HG03565 (cell line): ENCODE measurements at regions not wholly inside any gene's neighbourhood (a gene's known extent, or its start where the extent isn't known, plus 50 kb on each side); places are given as distances from the start of the nearest gene placed in this dataset.

Experiments used
- ATAC-seq: cut with Tn5 transposase; IDR thresholded peaks from one replicate; pipeline ENCODE4 v1.9.1; 2021; ENCODE audit warnings: mild to moderate bottlenecking, moderate library complexity; ENCODE audit not compliant: unreplicated experiment

DNA sequence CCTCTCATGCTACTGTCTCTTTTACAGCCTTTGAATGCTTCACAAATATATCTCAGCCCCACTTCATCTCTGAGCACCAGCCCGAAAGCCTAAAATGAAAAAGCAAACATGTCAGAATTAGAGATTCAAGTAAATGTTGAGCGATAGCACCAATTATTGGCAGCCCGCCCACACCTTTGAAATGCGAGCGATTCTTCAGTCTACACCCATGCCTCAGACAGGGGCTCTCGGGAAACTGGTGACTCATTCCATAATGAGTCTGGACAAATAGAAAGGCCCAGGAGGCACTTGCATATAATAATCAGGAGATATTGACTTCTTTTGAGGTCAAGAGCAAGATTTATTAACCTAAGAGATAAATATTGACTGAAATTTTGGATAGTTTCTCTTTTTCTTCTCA, 487.3 kb upstream of the PTBP2 start:
- no peak for ATAC-seq

DNA sequence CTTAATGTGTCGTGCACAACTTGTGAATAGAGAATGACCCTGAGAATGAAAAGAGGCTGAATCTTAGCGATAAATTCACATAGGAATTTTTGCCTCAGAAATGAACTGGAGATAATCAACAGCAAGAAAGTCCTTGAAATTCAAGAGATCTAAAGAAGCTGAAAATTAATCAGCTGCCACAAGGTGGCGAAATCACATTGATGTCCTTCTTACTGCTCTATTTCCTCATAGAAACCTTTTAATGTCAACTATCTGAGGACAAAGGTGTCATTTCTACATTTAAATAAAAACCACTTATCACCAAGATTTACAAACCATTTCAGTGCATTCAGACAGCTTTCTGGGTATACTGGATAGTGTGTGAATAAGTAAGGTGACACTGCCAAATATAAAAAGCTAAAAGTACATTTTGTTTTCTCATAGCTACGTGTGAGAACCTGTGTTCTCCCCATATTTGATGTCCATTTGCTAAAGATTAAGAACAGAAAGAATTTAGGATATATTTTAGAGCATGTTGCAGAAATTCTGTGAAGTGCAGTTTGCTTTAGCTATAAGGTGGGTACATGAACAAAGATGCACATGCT, 485.3 kb upstream of the PTBP2 start:
- ATAC-seq, result peak; percentile 69

DNA sequence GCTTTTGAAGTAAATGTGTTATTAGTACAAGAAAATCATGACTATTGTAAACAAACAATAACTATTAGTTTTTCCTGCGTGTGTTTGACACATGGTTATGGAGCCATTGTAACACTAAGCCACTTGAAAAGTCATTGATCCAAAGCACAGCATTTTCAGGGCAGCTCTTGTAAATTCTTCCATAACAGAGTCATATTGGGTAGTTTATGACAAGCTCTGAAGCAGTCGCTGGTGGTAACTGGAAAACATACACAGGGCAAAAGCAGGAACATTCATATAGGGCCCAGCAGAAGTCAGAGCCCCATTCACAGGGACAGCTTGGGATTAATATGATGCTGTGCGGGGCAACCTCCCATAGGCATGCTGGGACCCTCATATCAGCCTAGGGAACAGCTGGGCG, 483.2 kb upstream of the PTBP2 start:
- no peak for ATAC-seq

DNA sequence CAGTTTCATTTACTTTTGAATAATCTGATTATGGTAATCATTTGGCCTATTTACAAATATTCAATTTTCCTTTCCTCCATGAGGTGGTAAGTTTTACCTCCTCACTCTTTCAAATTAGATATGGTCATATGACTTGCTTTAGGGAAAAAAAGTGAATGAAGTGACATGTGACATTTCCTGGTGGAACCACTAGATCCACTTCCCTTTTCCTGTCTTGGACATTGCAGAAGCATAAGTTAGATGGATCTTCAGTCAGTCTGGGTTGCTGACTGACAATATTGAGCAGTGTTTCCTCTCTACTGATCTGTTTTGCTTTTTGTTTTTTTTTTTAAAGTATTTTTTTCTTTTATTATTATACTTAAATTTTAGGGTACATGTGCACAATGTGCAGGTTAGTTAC, 481.1 kb upstream of the PTBP2 start:
- ATAC-seq, result no peak

DNA sequence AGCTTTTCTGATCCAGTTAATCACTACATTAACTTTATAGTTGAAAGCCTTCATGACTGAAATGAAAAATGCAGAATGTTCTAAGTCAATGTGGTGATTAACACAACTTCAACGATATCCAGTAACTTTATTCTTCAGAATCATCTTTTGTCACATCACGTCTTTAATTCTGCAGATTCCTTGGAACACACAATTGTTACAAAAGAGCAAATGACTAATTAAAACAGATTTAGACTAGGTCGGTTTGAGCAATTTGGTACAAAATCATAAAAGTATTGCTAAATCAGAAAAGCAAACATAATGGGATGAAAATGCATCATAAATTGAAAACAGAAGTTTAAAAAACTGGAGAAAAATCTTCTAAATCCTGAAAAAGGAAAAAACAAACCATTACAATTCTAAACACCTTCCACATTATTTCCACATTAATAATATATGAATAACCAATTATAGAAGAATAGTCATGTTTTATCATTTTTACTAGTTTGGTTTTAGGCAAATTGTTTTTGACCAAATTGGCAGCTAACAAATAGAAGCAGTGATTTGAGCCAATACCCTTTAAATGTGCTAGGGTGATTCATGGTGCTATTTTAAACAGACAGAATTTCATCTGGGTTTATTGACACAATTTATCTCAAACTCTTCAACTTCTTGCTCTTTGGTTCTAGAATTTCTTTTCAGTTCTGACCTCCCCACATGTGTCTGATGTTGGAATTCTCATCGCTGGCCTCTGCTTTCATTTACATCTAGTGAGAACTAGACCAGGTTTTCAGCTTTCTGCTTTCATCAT, 468.1 kb upstream of the PTBP2 start:
- ATAC-seq, result no peak

DNA sequence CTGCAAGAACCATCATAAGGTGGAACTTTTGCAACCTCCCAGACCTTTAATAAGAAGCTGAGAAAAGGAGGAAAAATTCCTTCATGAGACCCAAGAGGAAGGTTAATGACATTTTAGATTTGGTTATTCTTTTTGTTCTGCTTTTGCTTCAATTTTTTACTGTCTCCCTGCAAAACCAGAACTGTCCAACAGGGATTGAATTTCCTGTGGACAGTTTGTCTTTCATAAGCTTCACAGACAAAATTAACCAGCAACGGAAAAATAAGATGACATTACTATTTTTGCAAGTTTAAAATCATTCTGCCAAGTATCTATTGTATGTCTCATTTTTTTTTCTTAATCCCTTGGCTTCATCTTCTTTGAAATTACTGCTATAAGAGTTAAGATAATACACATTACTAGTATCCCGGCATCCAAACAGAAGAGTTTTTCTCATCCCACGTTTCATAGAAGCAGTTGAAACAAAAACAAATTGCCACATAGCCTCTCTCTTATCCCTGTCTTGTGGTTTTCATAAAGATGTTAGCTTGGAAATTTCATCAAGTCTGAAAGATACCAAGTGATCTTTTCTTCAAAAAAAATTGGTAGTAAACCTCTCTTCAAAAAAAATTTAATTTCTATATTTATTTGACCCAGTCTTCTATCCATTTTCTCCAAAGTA, 465.3 kb upstream of the PTBP2 start:
- ATAC-seq, result no peak

DNA sequence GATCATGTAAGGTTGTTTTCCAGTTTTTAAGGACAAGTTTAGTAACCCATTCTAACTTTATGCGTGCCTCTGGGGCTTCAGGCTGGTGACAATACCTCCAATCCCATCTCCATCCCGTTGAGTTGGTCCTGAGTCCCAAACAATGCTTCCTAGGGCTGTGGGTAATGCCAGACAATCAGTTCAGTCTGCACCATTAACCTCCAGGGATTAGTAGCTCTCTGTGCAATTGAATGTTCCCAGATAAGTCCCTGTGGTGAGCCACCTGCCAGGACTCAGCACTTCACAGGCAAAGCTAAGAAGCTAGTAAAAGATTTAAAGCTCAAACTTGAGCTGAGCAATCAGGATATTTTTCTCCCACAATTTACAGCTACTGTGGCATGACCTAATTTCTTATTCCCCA, 462.2 kb upstream of the PTBP2 start:
- no peak for ATAC-seq

DNA sequence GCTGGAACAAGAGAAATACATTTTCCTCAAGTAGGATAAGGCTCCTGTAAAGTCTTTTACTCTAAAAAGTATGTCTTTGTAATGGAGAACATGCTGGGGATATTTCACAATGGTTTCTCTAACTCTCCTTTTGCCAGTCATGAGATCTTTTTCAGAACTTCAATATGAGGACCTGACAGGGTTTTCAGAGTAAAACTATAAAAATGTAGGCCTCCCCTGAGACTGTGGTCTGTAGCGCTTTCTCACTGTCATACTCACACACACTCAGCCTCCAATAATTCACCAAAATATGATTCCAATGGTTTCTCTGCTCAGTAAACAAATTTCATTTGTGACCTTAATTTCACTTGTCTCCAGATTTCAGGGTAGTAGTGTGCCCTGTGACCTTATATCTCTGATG, 440.1 kb upstream of the PTBP2 start:
- ATAC-seq, result no peak

DNA sequence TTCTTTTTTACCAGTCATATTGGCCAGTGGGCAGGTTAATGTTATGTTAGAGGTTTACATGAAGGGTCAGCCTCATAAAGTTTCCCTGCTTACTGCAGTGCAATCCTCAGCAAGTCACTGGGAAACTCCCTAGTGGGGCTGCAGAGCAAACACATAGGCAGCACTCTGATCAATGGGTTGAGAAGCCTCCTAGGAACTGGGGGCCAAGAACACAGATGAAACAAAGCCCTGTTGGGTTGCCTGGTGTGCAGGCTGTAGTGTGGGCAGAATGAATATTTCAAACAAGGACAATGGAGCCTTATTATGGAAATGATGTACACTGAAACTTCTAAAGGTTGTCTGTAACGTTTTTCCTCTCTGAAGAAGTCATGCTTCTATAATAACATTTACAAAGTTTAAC, 431.6 kb upstream of the PTBP2 start:
- ATAC-seq, result no peak

DNA sequence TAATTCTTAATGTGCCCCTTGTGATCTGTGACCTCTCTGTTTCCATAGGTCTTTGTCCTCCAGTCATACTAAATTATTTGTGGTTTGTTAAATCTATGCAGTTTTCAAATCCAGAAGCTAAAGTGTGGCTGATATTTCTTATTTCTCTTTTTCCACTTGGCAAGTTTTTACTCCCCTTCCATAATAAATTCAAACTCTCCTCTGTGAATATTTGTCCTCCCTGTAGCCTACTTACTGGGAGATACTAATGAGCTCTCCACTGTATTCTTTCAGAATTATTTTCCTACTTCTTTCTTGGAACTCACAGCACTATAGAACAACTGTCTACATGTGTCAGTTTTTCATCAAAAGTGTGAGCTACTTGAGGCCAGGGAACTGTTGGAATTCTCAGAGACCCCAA, 430.8 kb upstream of the PTBP2 start:
- no peak for ATAC-seq

DNA sequence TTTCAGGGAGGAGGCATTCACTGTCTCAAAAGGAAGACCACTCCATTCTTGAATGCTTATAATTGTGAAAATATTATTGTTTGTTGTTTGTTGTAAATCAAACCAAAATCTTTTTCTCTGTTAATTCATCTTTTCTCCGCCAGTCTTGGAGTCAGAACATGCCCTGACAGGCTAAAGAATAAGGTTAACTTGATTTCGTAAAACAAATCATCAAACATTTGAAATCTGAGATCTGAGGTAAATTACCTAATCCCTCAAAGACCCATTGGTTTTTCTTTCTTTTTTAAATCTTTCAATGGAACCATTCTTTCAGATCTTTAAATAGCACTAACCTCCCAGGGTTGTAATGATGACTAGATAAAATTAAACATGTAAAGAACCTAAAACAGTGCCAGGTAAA, 430.1 kb upstream of the PTBP2 start:
- no peak for ATAC-seq

DNA sequence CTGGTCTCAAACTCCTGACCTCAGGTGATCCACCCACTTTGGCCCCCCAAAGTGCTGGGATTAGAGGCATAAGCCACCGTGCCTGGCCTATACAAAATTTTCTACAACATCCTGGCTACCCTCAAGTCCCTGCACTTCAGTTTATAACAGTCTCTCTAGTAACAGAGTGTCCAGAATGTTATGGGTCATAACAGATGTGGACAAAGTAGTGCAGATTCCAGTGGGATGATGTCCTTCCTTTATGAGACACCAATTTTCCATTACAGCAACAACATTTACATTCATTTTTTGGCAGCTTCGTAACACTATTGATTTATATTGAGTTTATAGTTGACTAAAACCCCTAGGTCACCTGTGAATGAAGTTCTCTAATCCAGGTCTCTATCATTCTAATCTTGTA, 429.4 kb upstream of the PTBP2 start:
- no peak for ATAC-seq

DNA sequence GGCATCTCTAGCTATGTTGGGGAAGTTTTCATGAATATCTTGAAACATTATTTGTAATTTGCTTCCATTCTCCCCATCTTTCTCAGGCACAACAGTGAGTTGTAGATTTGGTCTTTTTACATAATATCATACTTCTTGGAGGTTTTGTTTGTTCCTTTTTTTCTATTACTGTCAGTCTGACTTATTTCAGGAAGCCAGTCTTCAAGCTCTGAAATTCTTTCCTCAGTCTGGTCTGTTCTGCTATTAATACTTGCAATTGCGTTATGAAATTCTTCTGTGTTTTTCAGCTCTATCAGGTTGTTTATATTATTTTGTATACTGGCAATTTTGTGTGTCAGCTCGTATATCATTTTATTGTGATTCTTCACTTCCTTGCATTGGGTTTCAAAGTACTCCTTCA, 424.6 kb upstream of the PTBP2 start:
- ATAC-seq, result no peak

DNA sequence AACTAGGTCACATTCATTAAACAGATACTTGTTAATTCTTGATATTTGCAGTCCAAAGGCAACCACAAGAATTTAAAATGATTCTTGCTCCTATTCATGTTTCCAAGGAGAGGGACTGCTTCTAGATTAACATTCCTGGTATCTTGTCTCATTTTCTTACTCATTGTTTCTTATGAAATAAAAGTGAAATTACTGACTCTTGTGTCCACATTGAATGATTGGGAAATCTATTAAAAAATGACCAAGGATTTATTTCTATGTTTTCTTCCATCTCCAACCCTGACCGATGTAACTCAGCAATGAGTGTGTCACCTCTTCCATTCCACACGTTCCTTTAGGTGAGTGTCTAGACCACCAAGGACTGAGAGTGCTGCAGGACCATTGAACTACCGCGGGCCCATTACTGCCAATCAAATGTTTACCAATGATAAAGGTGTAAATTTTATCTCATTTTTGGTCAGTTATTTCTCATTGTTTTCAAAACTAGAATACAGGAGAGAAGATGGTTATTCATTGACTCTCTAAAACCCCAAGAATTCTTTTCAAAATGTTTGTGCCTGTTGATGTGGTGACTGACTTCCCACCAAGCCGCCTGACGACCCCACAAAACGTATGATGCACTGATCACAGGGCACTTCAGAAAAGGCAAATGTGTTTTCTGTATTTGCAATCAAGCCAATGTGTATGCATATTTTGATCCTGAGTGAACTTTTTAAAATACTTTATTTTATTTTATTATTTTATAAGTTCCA, 414.6 kb upstream of the PTBP2 start:
- no peak for ATAC-seq

DNA sequence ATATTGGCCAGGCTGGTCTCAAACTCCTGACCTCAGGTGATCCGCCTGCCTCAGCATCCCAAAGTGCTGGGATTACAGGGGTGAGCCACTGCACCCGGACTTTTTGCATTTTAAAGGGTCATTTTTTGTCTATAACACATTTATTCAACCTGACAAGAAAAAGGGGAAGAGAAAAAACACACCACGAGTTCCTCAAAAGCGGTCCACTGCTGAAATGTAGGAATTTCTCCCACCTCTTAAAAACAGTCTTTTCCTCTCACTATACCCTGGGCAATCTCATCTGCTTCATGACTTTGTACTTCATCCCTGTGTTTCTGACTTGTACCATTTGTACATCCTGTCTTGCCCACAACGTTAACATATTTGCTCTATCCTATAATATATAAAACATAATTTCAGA, 413.3 kb upstream of the PTBP2 start:
- ATAC-seq, result no peak

DNA sequence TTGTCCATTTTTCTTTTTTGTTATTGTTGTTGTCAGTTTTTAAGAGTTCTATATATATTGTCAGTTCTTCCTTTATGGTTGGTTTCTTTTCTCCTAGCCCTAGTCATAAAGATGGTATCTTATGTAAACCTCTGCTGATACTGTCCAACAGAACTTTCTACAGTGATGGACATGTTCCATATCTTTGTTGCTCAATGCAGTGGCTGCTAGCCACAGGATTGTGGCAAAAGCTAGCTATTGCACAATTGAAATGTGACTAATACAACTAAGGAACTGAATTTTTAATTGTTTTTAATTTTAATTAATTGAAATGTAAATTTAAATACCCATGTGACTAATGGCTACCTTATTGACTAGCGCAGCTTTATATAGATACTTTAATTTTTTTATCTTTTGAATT, 411.8 kb upstream of the PTBP2 start:
- ATAC-seq, result no peak

DNA sequence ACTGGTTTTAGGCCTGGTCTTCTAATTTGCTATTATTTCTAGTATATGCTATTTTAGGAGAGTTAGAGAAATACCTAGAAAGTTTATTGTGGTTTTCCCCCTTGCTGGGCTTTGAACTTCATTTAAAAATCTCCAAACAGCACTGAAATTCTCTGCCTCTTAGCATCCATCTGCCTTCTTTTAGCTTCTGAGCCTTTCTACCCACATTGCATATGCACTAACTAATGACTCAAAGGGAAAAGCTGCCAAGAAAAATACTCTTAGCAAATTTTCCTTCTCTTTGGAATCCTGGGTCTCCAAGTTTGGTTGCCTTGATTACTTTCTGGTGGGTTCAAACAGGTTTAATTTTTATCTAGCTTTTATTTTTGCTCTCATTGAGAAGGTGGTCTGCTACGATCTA, 408.4 kb upstream of the PTBP2 start:
- ATAC-seq, result no peak

DNA sequence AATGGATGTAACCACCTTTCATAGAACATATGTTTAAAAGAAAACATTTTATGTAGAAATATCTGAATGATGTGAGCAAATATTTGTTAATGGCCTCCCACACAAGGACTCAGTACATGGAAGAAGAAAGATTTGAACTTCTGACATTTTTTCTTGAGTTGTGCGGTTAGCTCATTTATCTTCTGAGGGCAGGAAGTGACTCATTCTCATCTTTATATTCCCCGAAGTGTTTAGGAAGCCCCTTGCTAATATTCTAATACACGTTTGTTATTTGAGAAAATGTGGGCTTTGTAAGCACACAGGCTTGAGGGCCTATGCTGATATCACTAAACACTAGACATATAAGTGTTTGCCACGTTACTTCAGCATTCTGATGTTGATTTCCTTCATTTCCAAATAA, 392.5 kb upstream of the PTBP2 start:
- no peak for ATAC-seq

DNA sequence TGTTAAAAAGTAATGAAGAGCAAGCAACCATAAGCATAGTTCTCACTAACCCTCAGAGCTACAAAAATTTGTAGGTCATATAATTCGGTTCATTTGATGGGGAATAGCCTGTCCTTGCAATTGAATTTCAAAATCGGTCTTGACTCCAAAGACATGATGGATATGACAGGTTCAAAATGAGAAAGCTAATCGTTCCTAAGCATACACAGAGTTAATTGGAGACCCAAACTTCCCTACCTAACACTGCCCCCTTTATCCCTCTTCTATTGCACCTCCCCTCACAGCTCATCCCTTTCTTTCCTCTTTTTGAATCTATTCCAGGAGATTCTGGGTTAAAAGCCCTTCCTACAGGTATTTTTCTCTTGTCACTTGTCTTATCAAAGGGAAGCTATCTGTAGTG, 390.0 kb upstream of the PTBP2 start:
- ATAC-seq, result no peak

DNA sequence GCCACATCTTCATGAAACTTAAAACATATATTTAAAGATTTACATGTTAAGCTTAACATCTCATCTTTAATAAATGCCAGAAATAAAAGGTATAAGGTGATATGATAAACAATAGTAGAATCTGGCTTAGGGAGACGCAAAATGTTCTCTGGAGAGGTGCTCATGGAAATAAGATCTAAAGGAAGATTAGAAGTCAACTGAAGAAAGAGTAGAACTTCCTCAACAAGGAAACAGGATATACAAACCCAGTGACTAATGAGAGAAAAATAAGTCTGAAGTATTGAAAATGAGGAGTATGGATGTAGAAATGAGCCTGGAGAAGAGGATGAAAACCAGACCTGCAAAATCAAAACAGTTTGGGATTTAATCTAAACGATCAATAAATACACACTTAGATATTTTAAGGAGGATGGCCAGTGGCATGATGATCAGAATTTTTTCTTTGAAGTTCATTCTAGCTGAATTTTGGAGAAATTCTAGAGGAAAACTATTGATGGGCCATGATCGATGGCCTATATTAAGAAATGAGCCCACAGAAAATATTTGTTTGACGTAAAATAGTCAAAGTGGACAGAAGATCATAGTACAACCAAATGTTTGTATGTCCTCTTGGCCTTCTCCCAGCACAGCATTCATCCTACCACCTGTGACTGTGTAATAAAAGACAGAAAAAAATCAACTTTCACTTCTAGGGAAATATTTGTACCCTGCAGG, 387.9 kb upstream of the PTBP2 start:
- no peak for ATAC-seq

DNA sequence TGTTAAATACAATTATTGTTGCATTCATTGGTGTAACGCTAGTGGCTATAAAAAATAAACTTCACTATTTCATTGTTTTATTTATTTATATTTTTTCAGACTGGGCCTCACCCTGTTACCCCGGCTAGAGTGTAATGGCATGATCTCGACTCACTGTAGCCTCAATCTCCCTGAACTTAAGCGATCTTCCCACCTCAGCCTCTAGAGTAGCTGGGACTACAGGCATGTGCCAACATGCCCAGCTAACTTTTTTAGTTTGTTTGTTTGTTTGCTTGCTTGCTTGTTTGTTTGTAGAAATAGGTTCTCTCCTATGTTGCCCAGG, 387.4 kb upstream of the PTBP2 start:
- no peak for ATAC-seq
